H9 (cell line): ENCODE measurements at regions not wholly inside any gene's neighbourhood (a gene's known extent, or its start where the extent isn't known, plus 50 kb on each side); places are given as distances from the start of the nearest gene placed in this dataset.

Experiments used
- DNase-seq: peaks from one replicate; pipeline ENCODE4 v3.0.0-alpha.2; 2017
- H2AFZ ChIP-seq: one replicate; pipeline ENCODE4 v1.6.1; 2013; ENCODE audit warnings: mild to moderate bottlenecking, low read length, control low read depth, moderate library complexity
- H2AK5ac ChIP-seq: 2 replicates; pipeline ENCODE4 v1.6.1; 2013; ENCODE audit warnings: low read length, control low read depth, mixed read lengths; ENCODE audit not compliant: insufficient read length
- H2BK120ac ChIP-seq: one replicate; pipeline ENCODE4 v1.6.1; 2013; ENCODE audit warnings: low read depth, mild to moderate bottlenecking, low read length, control low read depth, inconsistent platforms; ENCODE audit not compliant: poor library complexity, severe bottlenecking
- H2BK12ac ChIP-seq: 2 replicates; pipeline ENCODE4 v1.6.1; 2013; ENCODE audit warnings: low read length, control low read depth, mixed read lengths, low read depth; ENCODE audit not compliant: insufficient read length
- H2BK15ac ChIP-seq: 2 replicates; pipeline ENCODE4 v1.6.1; 2013; ENCODE audit warnings: low read depth, low read length, control low read depth
- H2BK20ac ChIP-seq: one replicate; pipeline ENCODE4 v1.6.1; 2013; ENCODE audit warnings: low read depth, mild to moderate bottlenecking, low read length, control low read depth, inconsistent platforms; ENCODE audit not compliant: poor library complexity, severe bottlenecking
- H2BK5ac ChIP-seq: 2 replicates; pipeline ENCODE4 v1.6.1; 2013; ENCODE audit warnings: low read length, control low read depth, mixed read lengths; ENCODE audit not compliant: insufficient read length
- H3K14ac ChIP-seq: 2 replicates; pipeline ENCODE4 v1.6.1; 2013; ENCODE audit warnings: low read length, control low read depth; ENCODE audit not compliant: insufficient read depth
- H3K18ac ChIP-seq: 2 replicates; pipeline ENCODE4 v1.6.1; 2013; ENCODE audit warnings: low read depth, mild to moderate bottlenecking, mixed read lengths, low read length, control low read depth; ENCODE audit not compliant: insufficient read length
- H3K23ac ChIP-seq: 2 replicates; pipeline ENCODE4 v1.6.1; 2013; ENCODE audit warnings: low read length, control low read depth, mixed read lengths, low read depth; ENCODE audit not compliant: insufficient read length
- H3K23me2 ChIP-seq: 2 replicates; pipeline ENCODE4 v1.6.1; 2013; ENCODE audit warnings: low read depth, mild to moderate bottlenecking, mixed read lengths, low read length, control low read depth; ENCODE audit not compliant: insufficient read length, poor library complexity, severe bottlenecking
- H3K27ac ChIP-seq: 2 replicates; pipeline ENCODE4 v1.5.1; 2013; ENCODE audit warnings: low read length, control low read depth, mixed read lengths, low read depth; ENCODE audit not compliant: insufficient read length
- H3K27me3 ChIP-seq: 2 replicates; pipeline ENCODE4 v1.6.1; 2013; ENCODE audit warnings: low read length, control low read depth, inconsistent platforms; ENCODE audit not compliant: insufficient read depth
- H3K4ac ChIP-seq: 2 replicates; pipeline ENCODE4 v1.6.1; 2013; ENCODE audit warnings: low read depth, mild to moderate bottlenecking, control low read depth, inconsistent platforms, low read length, moderate library complexity
- H3K4me1 ChIP-seq: 2 replicates; pipeline ENCODE4 v1.6.1; 2013; ENCODE audit warnings: low read length, control low read depth, inconsistent platforms; ENCODE audit not compliant: insufficient read depth
- H3K4me2 ChIP-seq: 2 replicates; pipeline ENCODE4 v1.6.1; 2013; ENCODE audit warnings: low read length, control low read depth, mixed read lengths; ENCODE audit not compliant: insufficient read length, insufficient read depth
- H3K56ac ChIP-seq: 2 replicates; pipeline ENCODE4 v1.6.1; 2013; ENCODE audit warnings: low read depth, mild to moderate bottlenecking, mixed read lengths, low read length, control low read depth; ENCODE audit not compliant: insufficient read length
- H3K79me1 ChIP-seq: 2 replicates; pipeline ENCODE4 v1.6.1; 2013; ENCODE audit warnings: low read depth, mild to moderate bottlenecking, moderate library complexity, low read length, control low read depth, inconsistent platforms; ENCODE audit not compliant: insufficient read depth, poor library complexity, severe bottlenecking
- H3K79me2 ChIP-seq: 2 replicates; pipeline ENCODE4 v1.6.1; 2013; ENCODE audit warnings: low read length, control low read depth, inconsistent platforms; ENCODE audit not compliant: insufficient read depth
- H3K9ac ChIP-seq: 2 replicates; pipeline ENCODE4 v1.6.1; 2013; ENCODE audit warnings: low read length, control low read depth, mixed read lengths; ENCODE audit not compliant: insufficient read length; ENCODE audit errors: extremely low read depth
- H3K9me3 ChIP-seq: one replicate; pipeline ENCODE4 v1.6.1; 2013; ENCODE audit warnings: low read depth, low read length, inconsistent platforms; ENCODE audit not compliant: control insufficient read depth
- H3T11ph ChIP-seq: one replicate; pipeline ENCODE4 v1.6.1; 2013; ENCODE audit warnings: mild to moderate bottlenecking, low read length, control low read depth, inconsistent platforms
- H4K20me1 ChIP-seq: one replicate; pipeline ENCODE4 v1.6.1; 2013; ENCODE audit not compliant: control insufficient read depth, insufficient read length, insufficient read depth
- H4K5ac ChIP-seq: 2 replicates; pipeline ENCODE4 v1.6.1; 2013; ENCODE audit warnings: low read depth, mild to moderate bottlenecking, mixed read lengths, low read length, control low read depth; ENCODE audit not compliant: insufficient read length
- H4K8ac ChIP-seq: replicated peaks from 2 replicates; pipeline ENCODE4 v1.6.1; 2013; ENCODE audit warnings: low read length, control low read depth, mixed read lengths, low read depth; ENCODE audit not compliant: insufficient read length
- H4K91ac ChIP-seq: 2 replicates; pipeline ENCODE4 v1.6.1; 2013; ENCODE audit warnings: low read depth, mild to moderate bottlenecking, moderate library complexity, mixed read lengths, low read length, control low read depth; ENCODE audit not compliant: insufficient read length
- H3K27ac Mint-ChIP-seq, 3 experiments: 2 replicates in 2 of 3; 3 replicates in 1 of 3; pipeline ENCODE4 v1.8.0; 2020 to 2021; ENCODE audit warnings: mixed read lengths in 3 of 3, mild to moderate bottlenecking in 1 of 3, moderate library complexity in 1 of 3
- H3K27me3 Mint-ChIP-seq: 2 replicates; pipeline ENCODE4 v1.8.0; 2021; ENCODE audit warnings: low read depth, mild to moderate bottlenecking, moderate library complexity, mixed read lengths
- H3K36me3 Mint-ChIP-seq, 3 experiments: 2 replicates in 2 of 3; 3 replicates in 1 of 3; pipeline ENCODE4 v1.8.0; 2020 to 2021; ENCODE audit warnings: low read depth in 3 of 3, mixed read lengths in 3 of 3; ENCODE audit not compliant: insufficient read depth in 1 of 3
- H3K4me1 Mint-ChIP-seq, 2 experiments: 2 replicates each; pipeline ENCODE4 v1.8.0; 2020; ENCODE audit warnings: mixed read lengths in 2 of 2
- H3K4me3 Mint-ChIP-seq, 2 experiments: 2 replicates in 1 of 2; 3 replicates in 1 of 2; pipeline ENCODE4 v1.8.0; 2020 to 2021; ENCODE audit warnings: mild to moderate bottlenecking in 2 of 2, mixed read lengths in 2 of 2, moderate library complexity in 1 of 2
- H3K9me3 Mint-ChIP-seq, 2 experiments: 2 replicates in 1 of 2; 3 replicates in 1 of 2; pipeline ENCODE4 v1.8.0; 2020; ENCODE audit warnings: mild to moderate bottlenecking in 2 of 2, mixed read lengths in 2 of 2, moderate library complexity in 1 of 2
- CTCF ChIP-seq: fragments of 200-600 bp; sonication (generic); conservative IDR thresholded peaks from 3 replicates; pipeline ENCODE4 v1.8.0; 2021; ENCODE audit warnings: antibody characterized with exemption, mild to moderate bottlenecking
- WGBS: extraction: QIAGEN DNeasy Blood & Tissue Kit; methylation state at CpG from one replicate; pipeline ENCODE4 v1.1.7; 2013; ENCODE audit warnings: missing lambda C conversion rate, low lambda C conversion rate, mixed read lengths; ENCODE audit not compliant: insufficient read length; ENCODE audit errors: extremely low coverage; 5-methylcytosine and 5-hydroxymethylcytosine counted together

- H3T11ph ChIP-seq: no peak overlapping the region
- no peaks in the 10 kb centered on the region for H3K23me2 ChIP-seq
- Mint-ChIP-seq H3K9me3 (no peaks in the 10 kb centered on the region), H3K27ac (peak overlapping the region in 1 of 3 experiments; percentile 52; a peak in 1 of 7 replicates), H3K27me3 (peaks cover 7% of the 10 kb centered on the region), H3K4me1 (peaks cover 14 to 17% of the 10 kb centered on the region in 2 experiments), H3K4me3 (no peak overlapping the region; a peak in 1 of 5 replicates), H3K36me3 (no peaks in the 10 kb centered on the region)
- no peak overlapping the region for H2BK120ac ChIP-seq
- H2BK12ac ChIP-seq: no peak overlapping the region
- H3K56ac ChIP-seq: no peak overlapping the region
- H3K18ac ChIP-seq: no peak overlapping the region
- H3K9me3 ChIP-seq: no peaks in the 10 kb centered on the region
- no peaks in the 10 kb centered on the region for H3K27me3 ChIP-seq
- H3K4me1 ChIP-seq: 0 out of 2 replicates have a peak, but pooled peaks cover 2% of the 10 kb centered on the region
- no peak overlapping the region for H2BK5ac ChIP-seq
- no peak overlapping the region for H2BK20ac ChIP-seq
- TF ChIP-seq CTCF: no peak
- H4K8ac ChIP-seq: no peak overlapping the region
- no peaks in the 10 kb centered on the region for H3K79me2 ChIP-seq
- no peak overlapping the region for H3K23ac ChIP-seq
- no peak overlapping the region for H3K9ac ChIP-seq
- peak; percentile 43 for DNase-seq
- no peak overlapping the region for H2BK15ac ChIP-seq
- no peak overlapping the region for H3K4ac ChIP-seq
- H4K5ac ChIP-seq: no peak overlapping the region
- H3K4me2 ChIP-seq: no peak overlapping the region
- no peaks in the 10 kb centered on the region for H3K79me1 ChIP-seq
- no peaks in the 10 kb centered on the region for H4K20me1 ChIP-seq
- H2AFZ ChIP-seq: no peak overlapping the region
- no peak overlapping the region for H3K27ac ChIP-seq
- H4K91ac ChIP-seq: no peak overlapping the region
- H2AK5ac ChIP-seq: no peak overlapping the region
- no CpG with 5 or more reads among the region's 24 CpGs for WGBS
- H3K14ac ChIP-seq: no peak overlapping the region
These were observed 233.4 kb upstream of the MYT1L start for GRCh38 chr2:2564300-2565078.
